HG03378 (cell line): ENCODE measurements at regions not wholly inside any gene's neighbourhood (a gene's known extent, or its start where the extent isn't known, plus 50 kb on each side); places are given as distances from the start of the nearest gene placed in this dataset.

Source experiments
- ATAC-seq: cut with Tn5 transposase; IDR thresholded peaks from one replicate; pipeline ENCODE4 v1.9.1; 2021; ENCODE audit warnings: mild to moderate bottlenecking, moderate library complexity; ENCODE audit not compliant: unreplicated experiment

DNA sequence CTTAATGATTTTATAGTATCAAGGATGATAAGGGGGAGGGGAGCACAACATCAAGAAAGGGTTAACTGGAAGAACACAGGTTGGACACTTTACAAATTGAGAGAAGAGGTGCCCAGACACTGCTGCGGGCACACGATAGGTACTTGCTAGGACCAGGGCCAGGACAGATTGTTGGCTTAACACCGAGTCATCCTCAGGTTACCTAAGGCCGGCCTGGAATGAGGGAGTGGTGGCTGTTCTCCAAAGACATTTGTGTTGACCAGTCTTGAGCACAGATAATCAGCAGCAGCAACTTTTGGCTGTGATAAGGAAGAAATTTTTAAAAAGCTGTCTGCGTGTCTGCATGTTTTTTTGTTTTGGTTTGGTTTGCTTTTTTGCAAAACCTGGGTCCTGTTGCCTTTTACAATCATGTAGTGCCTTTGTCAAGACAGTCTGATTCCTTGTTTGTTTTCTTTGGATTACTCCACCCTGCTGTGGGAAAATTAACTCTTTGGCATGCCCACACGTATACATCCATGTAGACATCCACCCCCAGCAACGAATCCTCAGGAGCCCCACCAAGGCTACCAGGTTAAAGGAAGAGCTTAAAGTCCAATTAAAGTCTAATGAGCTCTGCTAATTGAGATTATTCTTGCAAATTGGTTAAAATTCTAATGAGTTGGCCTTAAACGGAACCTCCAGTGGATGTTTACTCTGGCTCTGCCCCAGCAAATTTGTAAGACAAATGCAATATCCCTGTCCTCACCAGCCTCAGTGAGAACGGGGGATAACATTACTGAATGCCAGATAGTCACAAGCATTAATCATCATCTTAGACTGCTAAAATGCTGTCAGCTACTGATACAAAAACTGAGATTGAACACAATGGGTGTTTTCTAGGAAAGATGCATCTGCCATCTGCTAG is 382.3 kb downstream of the ACTL7B start:
- no peak for ATAC-seq

DNA sequence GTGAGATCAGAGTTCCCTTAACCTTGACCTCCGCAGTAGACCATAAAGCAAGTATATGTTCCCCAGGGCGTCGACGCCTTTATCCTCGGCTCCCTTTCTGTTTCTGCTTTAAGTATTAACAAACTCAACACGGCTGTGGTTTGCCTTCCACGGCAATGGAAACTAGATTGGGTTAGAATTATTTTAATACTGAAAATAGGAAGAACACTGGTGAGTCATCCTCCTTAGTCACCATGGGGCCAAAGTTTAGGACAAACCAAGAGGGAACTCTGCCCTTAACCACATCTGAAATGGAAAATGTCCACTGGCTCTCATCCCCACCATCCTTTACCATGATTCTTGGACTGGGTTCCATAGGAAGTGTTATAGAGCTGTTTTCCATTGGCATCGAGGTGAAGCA is 386.1 kb downstream of the ACTL7B start:
- ATAC-seq = no peak

DNA sequence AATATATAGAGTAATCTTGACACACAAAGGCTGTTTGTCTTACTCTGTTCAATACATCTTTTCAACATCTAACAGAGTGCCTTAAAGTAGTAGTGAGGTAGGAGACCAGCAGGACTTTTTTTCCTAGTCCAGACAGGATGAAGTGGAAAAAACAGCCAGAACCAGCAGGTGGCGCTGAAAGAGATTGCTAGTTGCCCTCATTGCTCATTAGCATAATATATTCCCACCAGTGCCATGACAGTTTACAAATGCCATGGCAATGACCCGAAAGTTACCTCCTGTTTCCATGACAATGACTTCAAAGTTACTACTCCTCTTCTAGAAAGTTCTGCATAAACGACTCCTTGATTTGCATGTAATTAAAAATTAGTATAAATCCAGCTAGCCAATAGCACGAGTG is 387.4 kb downstream of the ACTL7B start:
- peak; percentile 67 for ATAC-seq

DNA sequence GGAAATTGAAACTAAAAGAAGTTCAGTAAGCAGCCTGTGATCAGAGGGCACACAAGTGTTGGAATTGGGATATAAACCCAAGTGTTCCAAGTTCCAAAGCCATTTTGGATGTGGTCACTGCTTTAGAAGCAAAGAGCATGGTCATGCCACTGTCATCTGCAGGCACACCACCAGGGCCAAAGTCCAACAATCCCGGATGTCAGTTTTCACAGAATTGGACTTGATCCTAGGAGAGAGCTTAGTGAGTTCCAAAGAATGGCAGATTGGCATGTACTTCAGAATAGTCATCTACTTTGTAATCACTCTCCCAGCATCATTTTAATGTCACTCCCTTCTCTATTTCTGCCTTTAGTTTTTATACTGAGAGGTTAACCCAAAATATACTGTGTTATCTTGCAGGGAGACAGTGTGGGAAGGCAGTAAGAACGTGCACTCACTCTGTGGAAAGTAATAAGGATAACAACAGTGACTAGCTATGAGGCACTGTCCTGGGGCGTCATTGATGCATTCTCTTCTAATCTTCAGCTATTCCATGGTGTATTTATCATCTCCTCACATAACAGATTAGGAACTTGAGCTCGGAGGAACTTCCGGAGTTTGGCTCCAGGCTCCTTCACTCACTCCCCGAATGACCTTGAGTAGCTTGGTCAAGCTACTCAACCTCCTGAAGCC is 388.0 kb downstream of the ACTL7B start:
- ATAC-seq = peak; percentile 11

DNA sequence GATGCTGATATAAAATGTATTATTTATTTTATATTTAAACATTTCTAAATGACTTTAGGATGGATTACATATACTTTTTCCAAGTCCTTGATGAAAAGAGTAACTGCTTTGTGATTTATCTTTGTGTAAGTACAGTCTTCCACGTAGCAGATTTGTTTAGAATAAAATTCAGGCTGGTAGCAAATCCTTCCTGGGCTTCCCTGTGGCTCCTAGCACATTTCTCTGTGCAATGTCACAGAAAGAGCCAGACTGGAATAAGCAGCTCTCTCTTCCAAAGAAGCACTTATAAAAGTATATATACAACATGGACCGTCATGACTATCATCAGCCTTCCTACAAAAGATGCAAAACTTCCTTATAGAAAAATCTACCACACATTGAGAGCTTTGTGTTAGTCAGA is 388.6 kb downstream of the ACTL7B start:
- ATAC-seq = no peak

DNA sequence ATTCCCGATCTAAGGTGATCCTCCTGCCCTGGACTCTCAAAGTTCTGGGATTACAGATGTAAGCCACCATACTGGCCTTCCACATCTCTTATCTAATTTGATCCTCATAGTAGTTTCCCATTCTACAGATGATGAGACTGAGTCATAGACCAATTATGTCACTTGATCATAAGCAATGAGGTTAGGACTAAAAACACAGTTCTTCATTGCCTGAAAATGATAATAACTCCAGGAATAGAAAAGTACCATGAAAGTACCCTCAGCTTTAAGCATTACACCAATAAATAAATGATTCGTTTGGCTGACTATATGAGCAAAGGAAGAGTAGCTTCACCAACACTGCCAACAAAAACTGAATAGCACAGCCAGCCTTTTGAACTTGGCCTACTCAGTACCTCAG is 389.5 kb downstream of the ACTL7B start:
- ATAC-seq = no peak

DNA sequence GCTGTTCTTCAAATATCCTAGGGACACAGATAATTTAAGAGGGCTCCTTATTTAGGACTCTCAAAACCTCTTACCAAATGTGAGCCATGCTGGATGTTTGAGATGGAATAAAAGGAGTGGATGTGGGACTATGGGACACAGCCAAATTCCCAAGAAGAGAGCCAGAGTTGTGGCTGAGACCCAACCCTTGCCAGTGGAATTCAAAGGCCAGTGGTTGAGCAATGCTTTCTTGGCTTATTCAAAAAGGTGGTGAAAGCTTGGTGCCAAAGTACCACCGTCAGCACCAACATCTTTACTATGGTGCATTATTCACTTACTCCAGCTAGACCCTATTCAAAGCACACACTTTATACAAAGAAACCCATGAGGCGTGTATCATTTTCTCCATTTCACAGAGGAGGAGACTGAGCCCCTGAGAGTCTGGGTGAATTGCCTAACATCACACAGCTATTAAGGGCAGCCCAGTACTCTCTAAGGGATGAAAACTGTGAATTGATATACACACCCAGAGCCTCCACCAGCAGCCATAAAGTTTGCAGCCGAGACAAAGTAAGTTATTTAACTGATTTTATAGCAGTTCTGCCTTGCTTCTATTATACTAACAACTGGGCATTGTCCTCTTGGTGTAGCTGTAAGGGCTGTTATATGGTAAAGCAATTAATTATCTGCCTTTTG is 391.7 kb downstream of the ACTL7B start:
- ATAC-seq = no peak

DNA sequence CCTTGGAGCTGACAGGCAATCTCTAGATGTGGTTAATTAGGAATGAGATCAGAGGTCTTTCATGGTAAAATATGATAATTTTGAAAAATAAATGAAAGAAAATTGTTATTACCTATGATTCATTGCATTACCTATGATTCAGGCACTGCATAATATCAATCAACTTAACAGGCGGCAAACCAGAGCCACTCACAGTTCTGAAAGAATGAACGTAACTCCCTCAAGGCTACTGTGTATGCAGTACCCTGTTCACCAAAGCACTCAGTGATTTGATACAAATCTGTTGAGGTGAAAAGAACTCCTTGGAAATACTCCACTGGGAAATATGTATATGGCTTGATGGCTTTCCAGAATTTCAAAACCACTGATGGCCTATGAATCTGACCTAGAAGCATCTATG is 398.9 kb downstream of the ACTL7B start:
- no peak for ATAC-seq

DNA sequence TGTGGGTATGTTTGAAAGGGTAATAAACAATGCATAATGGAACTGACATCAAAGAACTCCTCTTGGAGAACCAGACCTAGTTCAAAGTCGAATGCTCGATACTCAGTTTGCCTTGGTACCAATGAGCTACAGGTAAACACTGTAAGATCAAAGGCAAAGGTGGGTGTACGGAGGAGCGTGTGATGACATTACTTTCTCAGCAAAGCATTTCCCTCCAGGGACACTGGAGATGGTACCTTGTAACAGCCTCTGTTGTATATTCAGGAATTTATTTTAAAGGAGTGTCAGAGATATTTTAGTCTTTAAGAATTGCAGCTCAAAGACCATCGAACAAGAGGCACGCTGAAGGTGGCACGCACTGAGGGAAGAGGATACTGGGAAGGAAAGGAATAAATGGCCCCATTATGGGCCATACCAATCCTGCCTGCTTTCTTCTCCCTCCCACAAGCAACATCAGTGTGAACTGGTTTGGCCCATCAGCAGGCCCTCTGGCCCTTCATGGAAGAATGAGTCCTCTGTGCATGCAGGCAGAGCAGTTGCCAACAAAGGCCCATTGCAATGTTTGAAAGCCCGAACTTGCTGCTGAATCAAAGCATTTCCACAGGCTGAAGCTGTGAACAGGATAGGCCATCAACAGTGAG is 410.2 kb downstream of the ACTL7B start:
- ATAC-seq = no peak

DNA sequence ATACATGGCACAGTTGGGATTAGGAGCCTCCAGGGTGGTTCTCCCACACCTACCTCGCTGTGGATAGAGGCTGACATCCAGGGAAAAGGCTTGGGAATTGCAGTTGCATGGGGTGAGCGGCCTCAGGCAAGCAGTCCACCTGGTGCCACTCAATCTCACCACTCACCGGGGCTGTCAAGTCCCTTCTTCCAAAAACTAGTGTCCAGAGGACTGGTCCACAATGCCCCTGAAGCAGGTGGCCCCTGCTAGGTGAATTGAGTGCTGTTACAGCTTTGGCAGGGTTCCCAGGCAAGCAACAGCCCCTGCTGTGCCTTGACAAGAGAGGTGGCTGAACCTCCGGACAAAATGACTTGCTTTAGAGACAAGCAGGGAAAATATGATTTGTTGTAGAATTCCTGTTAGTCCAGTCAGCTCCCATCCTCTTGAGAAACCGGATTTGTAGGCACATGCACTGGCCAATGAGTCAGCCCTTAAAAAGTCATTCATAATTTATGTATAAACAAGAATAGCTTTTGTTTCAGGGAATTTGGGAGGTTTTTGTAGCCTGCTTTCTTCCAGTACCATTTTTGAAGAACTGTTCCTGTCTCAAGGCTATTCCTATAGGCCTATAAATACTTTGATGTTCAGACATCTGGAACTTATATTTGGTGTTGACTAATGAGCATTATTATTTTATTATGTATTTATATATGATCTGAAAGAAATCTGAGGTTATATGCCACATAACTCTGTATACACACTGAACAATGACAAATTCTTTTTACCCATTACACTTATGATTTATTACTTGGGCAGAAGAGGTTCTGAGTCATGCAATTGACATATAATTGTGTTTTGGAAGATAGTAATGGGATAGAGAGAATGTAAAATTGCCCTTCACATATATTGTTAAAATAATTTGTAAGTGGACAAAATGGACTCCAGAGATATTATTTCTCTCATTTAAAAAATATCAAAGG is 411.1 kb downstream of the ACTL7B start:
- ATAC-seq = no peak

DNA sequence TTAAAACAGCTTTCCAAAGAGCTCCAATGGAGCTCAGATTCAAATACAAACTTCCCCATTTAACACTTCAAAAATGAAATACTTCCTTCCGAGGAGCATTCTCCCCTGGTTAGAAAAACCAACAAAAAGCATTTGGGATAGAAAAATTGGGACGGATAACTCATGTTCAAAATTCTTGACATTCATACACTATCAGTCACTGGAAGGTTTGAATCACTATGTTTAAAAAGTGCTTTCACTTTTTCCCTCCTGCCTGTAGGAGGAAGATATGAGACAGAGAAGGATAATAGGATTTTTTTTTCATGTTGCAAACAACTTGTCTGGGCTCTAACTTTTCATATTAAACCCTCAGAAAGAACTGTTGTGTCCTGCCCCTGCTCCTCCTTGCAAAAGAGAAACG is 412.0 kb downstream of the ACTL7B start:
- ATAC-seq = no peak

DNA sequence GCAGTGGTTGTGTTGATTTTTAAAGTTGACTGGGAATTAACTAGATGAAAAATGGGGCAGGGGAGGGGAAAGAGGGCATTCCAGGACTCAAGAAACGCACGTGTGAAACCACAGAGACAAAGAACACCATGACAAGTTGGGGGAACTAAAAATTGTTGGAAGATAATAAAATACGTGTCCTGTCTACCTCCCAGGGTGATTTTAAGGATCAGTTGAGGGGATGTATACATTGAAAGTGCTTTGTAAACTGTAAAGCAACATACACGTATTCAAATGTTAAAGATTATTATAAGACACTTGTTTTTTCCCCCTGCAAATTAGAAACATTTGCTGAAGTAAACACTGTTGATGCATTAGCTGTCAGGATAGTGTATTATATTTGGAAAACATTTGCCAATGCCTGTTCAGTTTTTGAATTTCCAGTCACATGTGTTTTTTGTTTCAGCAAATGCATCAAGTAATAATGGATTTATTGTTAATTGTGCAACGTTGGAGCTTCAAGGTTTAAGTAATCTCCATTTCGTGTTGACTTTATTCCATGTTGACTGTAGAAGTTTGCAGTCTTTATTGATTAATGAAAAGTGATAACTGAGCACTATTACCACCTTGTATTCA is 412.7 kb downstream of the ACTL7B start:
- ATAC-seq = no peak

DNA sequence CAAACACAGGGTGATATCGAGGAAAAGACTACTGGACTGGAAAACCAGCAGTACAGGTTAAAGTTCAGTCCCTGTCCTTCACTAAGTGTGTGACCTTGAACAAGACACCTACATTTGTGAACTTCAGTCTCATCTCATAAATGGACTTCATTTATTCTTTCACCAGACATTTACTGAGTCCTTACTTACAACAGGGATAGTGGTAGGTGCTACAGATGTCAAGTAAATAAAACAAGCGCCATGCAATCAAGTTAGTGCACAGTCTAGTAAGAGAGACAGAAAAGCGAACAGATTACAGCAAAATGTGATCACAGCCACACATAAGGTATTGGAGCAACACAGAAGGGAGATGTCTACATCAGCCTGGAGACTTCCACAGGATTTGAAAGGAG is 413.2 kb downstream of the ACTL7B start:
- no peak for ATAC-seq

DNA sequence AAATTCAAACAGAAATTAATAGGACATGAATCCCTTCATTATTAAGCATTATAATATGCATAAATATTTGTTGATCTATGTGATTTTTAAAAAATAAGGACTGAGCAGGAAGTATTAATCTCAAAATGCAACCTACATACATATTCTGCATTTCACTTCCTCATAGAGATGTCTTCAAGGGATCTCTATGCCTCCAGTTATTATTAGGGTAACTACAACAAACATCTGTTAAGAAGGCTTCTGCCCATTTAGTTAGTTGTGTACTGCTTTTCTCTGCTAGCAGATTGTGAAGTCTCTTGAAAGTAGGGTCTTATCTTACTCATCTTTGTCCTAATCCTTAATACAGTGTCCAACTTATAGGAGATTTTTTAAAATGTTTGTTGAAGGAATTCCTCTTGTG is 414.1 kb downstream of the ACTL7B start:
- ATAC-seq = no peak

DNA sequence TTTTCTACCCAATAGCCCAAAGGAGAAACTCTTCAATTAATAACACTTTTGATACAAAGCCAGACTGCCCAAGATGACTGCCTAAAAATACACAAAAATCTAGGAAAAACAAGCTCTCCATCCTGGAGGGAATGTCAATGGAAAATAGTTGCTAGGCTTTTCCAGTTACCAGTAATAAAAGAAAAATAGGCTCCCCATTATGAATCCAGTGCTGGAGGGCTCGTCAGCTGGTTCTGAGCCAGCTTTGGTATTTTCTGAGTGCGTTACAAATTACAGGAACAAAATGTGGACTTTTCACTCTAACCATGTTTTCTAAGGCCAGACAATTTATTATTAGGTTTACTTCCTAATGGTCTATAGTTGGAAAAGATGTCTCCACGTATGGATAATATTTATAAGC is 414.5 kb downstream of the ACTL7B start:
- ATAC-seq = no peak

DNA sequence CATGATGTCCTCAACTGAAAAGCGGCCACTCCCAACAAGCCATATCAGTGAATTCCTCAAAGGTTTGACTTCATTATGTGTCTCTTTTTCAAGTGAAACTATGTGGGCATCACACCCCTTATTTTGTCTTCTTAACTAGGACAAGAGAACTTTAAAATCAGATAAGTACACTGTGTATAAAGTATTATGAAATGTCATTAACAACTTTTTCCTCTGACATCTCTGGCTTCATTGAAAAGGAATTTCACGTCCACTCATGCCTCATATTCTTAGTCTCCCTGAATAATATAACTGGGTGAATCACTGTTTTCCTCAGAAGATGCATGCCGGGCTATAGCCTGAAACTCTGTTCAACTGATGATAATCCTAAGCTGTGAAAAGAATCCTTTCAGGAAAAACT is 415.8 kb downstream of the ACTL7B start:
- ATAC-seq = no peak

DNA sequence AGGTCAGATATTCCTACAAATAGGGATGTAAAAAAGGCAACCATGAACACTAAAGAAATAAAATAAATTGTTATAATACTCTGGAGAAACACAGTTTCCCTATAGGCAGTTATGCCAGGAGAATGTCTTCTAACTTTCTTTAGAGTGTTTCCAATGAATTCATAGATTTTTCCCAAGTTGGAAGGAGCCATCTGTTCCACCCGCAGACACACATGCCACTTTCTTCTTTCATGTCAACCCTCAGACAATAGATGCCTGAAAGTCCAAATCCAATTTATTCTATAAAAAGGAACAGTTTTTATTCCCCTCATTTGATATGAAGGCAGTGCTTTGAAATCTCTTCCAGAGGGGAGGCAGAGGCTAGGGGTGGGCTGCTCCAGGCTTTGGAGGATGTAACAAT is 418.1 kb downstream of the ACTL7B start:
- no peak for ATAC-seq

DNA sequence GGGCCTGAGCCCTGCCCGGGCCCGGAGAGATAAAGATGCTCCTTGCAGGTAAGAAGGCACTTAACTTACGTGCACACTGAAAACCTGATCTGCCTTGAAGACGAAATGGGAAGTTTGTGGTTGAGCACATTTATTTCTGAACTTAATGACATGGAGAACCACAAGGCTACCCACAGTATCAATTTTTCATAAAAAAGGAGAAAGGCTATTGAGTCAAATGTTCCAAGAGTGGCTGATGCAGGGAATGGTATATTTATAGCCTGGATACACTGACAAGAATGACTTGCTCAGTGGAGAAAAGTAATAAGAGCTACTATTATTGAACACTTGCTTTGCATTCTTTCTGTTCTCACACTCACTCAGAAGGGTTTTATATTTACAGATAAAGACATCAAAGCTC is 419.3 kb downstream of the ACTL7B start:
- ATAC-seq = no peak

DNA sequence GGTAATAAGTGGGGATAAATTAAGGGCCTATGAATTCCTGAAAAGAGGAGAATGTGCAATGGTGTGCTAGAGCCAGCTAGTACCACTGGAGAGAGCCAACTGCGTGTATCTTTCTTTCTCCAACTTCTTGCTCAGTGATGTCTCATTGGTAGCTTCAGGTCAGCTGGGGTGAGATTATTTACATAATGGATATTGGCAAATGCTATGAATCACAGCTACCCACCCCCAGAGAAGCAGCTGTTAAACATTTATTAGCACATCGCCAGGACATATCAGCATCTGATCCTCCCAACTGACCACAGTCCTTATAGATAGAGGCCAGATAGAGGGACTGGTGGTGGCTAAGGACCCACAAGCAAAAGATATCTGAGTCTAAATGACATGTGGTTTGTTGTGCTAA is 421.3 kb downstream of the ACTL7B start:
- ATAC-seq = no peak

DNA sequence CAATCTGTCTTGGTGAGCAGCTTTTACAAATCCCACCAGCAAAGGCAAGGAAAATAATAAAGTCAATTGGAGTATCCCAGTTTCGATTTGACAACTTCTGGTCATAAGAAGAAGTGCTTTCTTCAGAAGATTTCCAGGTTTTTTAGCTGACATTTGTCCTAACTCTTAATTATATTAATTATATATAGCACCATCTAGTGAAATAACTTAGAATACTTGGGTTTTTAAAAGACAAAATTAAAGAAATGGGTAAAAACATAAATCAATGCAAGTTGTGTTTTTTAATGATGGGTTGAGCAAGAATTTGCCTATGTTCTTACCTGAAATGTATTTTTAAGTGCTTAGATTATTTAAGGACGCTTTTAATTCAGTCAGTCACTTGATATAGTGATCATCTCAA is 421.8 kb downstream of the ACTL7B start:
- ATAC-seq = no peak
